Thoracic aorta (tissue), 2 donors: ENCODE measurements at regions not wholly inside any gene's neighbourhood (a gene's known extent, or its start where the extent isn't known, plus 50 kb on each side); places are given as distances from the start of the nearest gene placed in this dataset.

ENCODE experiments used
- ATAC-seq: fragments of 150-250 bp; one replicate; pipeline ENCODE4 v1.8.0; 2017; ENCODE audit warnings: low read depth; ENCODE audit not compliant: insufficient number of reproducible peaks, low FRiP score
- DNase-seq: peaks from one replicate; pipeline ENCODE4 v3.0.0-alpha.2; 2020; ENCODE audit warnings: low spot score
- H3K27ac ChIP-seq, 2 donors: fragments of 200-600 bp; sonication (generic); 1 replicate in 1 of 2; 2 replicates in 1 of 2; pipeline ENCODE4 v1.5.1; 2016; ENCODE audit warnings: mild to moderate bottlenecking in 2 of 2, moderate library complexity in 2 of 2
- H3K27me3 ChIP-seq: fragments of 200-600 bp; sonication (generic); replicated peaks from 2 replicates; pipeline ENCODE4 v1.6.0; 2016; ENCODE audit warnings: mild to moderate bottlenecking; ENCODE audit not compliant: insufficient read depth
- H3K36me3 ChIP-seq: fragments of 200-600 bp; sonication (generic); one replicate; pipeline ENCODE4 v1.5.1; 2016
- H3K4me1 ChIP-seq, 2 donors: fragments of 200-600 bp; sonication (generic); 1 replicate in 1 of 2; 2 replicates in 1 of 2; pipeline versions ENCODE4 v1.5.1 to v1.6.0; 2016; ENCODE audit warnings: low read depth in 2 of 2, mild to moderate bottlenecking in 1 of 2; ENCODE audit not compliant: control insufficient read depth in 1 of 2
- H3K4me3 ChIP-seq: fragments of 200-600 bp; sonication (generic); 2 replicates; pipeline ENCODE4 v1.5.1; 2016; ENCODE audit warnings: mild to moderate bottlenecking
- H3K9me3 ChIP-seq: fragments of 200-600 bp; sonication (generic); 2 replicates; pipeline ENCODE4 v1.5.1; 2016
- TF ChIP-seq, protein P1 (sequence below): fragments of 200-600 bp; sonication (generic); IDR thresholded peaks from one replicate; pipeline ENCODE4 v1.5.1; 2019; ENCODE audit warnings: antibody characterized with exemption

DNA sequence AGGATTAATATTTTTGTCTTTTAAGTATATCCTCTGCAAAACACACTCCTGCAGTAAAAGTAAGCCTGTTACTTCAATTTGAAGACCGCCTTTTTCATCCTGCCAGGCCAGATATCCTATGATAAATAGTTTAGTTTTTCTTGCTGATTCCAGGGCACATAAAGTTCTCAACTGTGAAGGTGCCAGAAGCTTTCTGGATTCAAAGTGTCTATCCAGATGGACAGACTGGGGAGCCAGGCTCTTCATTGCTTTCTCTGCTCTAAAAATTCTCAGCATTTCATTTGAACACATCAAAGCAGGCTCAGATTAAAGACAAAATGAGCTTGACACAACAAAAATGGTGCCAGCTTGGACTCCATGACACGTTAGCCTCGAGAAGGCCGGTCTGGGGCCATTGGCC lies 53.6 kb upstream of the UBL3 start:
- no peaks in the 10 kb centered on the region for H3K4me1 ChIP-seq
- no peaks in the 10 kb centered on the region for H3K27me3 ChIP-seq
- no peak overlapping the region for H3K4me3 ChIP-seq
- no peak overlapping the region for H3K27ac ChIP-seq
- TF ChIP-seq, protein P1, sequence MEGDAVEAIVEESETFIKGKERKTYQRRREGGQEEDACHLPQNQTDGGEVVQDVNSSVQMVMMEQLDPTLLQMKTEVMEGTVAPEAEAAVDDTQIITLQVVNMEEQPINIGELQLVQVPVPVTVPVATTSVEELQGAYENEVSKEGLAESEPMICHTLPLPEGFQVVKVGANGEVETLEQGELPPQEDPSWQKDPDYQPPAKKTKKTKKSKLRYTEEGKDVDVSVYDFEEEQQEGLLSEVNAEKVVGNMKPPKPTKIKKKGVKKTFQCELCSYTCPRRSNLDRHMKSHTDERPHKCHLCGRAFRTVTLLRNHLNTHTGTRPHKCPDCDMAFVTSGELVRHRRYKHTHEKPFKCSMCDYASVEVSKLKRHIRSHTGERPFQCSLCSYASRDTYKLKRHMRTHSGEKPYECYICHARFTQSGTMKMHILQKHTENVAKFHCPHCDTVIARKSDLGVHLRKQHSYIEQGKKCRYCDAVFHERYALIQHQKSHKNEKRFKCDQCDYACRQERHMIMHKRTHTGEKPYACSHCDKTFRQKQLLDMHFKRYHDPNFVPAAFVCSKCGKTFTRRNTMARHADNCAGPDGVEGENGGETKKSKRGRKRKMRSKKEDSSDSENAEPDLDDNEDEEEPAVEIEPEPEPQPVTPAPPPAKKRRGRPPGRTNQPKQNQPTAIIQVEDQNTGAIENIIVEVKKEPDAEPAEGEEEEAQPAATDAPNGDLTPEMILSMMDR: no peak
- no peaks in the 10 kb centered on the region for H3K9me3 ChIP-seq
- no peak for ATAC-seq
- DNase-seq: no peak
- H3K36me3 ChIP-seq: no peaks in the 10 kb centered on the region

DNA sequence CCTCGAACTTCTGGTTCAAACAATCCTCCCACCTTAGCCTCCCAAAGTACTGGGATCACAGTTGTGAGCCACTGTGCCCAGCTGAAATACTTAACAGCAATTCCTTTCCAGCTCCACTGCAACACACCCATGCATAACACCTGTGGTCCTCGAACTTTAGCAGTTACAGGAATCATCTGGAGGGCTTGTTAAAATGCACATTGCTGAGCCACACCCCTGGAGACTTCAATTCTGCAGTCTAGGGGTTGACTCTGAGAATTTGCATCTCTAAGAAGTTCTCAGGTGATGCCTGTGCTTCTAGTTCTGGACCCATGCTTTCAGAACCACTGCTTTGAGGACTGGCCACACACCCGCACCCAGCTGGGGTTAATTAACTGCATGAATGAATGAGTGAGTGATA lies 53.1 kb upstream of the UBL3 start:
- no peak overlapping the region for H3K27ac ChIP-seq
- H3K4me1 ChIP-seq: no peaks in the 10 kb centered on the region
- H3K4me3 ChIP-seq: no peak overlapping the region
- no peaks in the 10 kb centered on the region for H3K36me3 ChIP-seq
- no peak for DNase-seq
- H3K9me3 ChIP-seq: no peaks in the 10 kb centered on the region
- no peak for ATAC-seq
- H3K27me3 ChIP-seq: no peaks in the 10 kb centered on the region
- TF ChIP-seq, protein P1: no peak

DNA sequence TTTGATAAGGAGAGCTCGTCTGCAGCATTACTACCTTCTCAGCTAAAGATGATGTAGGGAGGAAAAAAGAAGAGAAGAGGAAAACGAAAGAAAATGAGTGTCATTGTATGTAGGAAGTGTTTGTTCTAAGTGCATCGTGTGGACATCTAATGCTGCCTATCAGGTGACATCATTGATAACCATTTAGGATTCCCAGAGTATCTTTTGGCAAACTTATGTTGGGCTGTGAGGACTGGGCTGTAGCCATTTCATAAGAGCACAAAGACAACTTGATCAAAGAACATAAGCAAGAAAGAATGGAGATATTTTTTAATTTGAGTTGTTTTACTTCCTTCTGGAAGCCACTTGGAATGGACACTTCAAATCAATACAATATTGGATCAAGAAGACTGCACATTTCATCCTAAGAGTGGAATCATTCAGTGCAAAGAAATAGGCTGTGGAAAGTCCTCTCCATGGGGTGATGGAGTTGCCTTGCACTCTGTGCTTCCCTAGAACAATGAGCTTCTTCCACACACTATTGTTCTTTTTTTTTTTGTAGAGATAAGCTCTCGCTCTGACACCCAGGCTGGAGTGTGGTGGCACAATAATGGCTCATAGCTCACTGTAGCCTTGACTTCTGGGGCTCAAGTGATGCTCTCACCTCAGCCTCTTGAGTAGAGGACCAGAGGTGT lies 52.4 kb upstream of the UBL3 start:
- H3K27me3 ChIP-seq: no peaks in the 10 kb centered on the region
- DNase-seq (no peak), ATAC-seq (no peak)
- H3K9me3 ChIP-seq: no peaks in the 10 kb centered on the region
- no peak overlapping the region for H3K27ac ChIP-seq
- TF ChIP-seq, protein P1: no peak
- no peaks in the 10 kb centered on the region for H3K4me1 ChIP-seq
- no peaks in the 10 kb centered on the region for H3K36me3 ChIP-seq
- no peak overlapping the region for H3K4me3 ChIP-seq

DNA sequence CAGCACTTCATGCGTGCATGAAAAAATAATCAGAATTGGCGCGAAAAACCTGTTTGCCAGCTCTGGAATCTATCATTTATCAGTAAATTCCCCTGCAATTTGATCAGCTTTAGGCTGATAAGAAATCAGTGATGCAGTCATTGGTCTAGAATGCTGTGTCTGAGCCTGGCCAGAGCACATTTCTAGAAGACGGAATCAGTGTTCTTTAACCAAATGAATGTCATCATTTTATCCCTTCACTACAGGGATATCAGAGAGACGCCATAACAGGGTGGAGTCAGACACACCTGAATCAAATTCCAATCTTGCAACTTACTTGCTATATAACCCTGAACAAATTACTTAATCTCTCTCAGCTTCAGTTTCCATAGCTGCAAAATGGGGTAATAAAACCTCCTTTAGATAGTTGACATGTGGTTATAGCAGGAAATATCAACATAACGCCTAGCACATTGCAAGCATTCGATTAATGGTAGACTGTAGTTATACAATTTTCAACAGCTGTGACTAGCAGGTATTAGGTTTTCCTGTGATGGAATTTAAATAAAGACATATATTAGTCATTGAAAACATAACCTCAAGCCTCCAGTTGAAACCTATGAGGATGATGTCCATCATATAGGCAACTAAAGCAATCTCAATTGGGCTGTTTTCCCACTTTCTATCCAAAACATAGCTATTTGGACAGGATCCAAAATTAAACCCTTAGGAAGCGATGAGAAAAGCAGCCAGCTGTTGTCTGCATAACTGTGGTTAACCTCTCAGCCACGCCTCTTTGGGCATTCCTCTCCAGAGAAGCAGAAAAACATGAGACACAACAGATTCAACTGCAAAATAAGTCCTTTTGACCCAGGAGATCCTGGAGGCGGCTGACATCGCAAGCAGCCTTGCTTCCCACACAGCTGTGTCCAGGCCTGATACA lies 51.6 kb upstream of the UBL3 start:
- ATAC-seq (no peak), DNase-seq (no peak)
- Histone ChIP-seq H3K36me3 (no peaks in the 10 kb centered on the region), H3K27me3 (no peaks in the 10 kb centered on the region), H3K27ac (no peak overlapping the region), H3K4me1 (no peaks in the 10 kb centered on the region), H3K4me3 (no peak overlapping the region), H3K9me3 (no peaks in the 10 kb centered on the region)
- TF ChIP-seq, protein P1: no peak
